ENCODE measurements at regions not wholly inside any gene's neighbourhood (a gene's known extent, or its start where the extent isn't known, plus 50 kb on each side); places are given as distances from the start of the nearest gene placed in this dataset.

DNA sequence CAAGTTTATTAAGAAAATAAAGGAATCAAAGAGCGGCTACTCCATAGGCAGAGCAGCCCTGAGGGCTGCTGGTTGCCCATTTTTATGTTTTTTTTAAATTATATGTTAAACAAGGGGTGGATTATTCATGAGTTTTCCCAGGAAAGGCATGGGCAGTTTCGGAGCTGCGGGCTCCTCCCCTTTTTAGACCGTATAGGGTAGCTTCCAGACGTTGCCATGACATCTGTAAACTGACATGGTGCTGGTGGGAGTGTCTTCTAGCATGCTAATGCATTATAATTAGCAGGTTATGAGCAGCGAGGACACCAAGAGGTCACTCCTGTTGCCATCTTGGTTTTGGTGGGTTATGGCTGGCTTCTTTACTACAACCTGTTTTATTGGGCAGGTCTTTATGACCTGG is 301.8 kb downstream of the TFAP2C start:
- Mint-ChIP-seq H3K27ac (no peak overlapping the region), H3K36me3 (peaks cover 0 to 10% of the 10 kb centered on the region in 2 donors), H3K9me3 (no peaks in the 10 kb centered on the region)
- ATAC-seq (no peak), DNase-seq (ENCODE audit: low spot score in 2 of 2) (no peak)

DNA sequence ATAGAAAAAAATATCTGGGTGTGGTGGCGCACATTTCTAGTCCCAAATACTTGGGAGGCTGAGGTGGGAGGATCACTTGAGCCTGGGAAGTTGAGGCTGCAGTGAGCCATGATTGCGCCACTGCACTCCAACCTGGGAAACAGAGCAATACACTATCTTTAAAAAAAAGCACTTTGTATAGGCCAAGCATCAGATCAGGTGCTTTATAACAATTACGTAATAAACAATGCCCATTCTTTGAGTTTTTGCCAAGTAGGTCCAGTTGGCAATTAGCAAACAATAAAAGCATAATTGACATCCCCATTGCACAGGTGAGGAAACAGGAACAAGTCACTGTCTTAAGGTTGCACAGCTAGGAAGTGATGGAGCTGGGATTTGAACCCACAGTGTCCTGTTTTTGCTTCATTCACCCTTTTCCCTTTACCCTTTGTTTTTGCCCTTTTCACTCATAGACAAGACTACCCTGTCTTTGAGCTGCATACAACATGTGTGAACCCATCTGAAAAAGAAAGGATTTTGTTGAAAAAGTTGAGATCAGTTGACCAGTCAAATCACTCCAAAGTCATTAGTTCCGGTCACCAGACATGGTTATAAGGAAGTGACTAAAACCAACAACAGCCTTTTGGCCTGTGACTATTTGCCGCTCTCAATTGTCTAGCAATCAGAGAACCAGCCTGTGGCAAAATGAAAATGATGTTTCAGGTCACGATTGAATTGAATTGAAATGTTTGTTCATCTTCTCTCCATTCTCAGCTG is 303.6 kb downstream of the TFAP2C start:
- Mint-ChIP-seq H3K27ac (no peak overlapping the region), H3K9me3 (no peaks in the 10 kb centered on the region), H3K36me3 (peaks cover 0 to 7% of the 10 kb centered on the region in 2 donors)
- ATAC-seq (no peak), DNase-seq (ENCODE audit: low spot score in 2 of 2) (no peak)

DNA sequence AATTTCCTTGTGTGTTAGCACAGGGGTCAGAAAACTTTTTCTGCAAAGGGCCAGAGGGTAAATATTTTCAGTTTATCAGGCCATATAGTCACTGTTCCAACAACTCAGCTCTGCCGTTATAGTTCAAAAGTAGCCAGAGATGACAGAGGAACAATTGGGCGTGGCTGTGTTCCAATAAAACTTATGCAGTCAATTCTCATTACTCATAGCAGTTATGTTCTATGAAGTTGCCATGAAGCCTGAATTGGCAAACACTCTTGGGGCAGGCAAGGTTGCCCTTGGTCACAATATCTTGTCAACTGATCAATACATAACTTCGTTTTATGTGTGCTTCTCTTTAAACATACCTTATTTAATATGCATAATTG is 304.2 kb downstream of the TFAP2C start:
- Mint-ChIP-seq H3K36me3 (peaks cover 0 to 5% of the 10 kb centered on the region in 2 donors), H3K27ac (no peak overlapping the region), H3K9me3 (no peaks in the 10 kb centered on the region)
- DNase-seq (ENCODE audit: low spot score in 2 of 2) (no peak), ATAC-seq (no peak)

DNA sequence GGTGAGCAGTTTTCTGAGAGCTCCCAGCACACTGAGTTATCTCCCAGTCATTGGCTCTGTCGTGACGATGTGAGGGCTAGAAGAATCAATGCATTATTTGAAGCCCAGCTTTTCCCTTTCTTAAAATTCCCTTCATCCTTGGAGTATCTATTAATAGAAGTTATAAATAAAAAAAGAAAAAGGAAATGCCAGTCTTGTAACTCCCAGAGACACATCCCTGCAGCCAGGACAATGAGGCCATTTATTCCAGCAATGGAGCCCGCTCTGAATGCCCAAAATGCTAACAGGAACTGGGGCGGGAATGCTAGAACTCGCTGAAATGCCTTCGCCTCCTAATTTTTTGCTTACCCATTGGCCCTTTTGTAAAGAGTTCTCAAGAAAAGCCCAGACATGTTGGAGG is 305.8 kb downstream of the TFAP2C start:
- no peaks in the 10 kb centered on the region for H3K9me3 Mint-ChIP-seq
- H3K27ac Mint-ChIP-seq: no peak overlapping the region
- DNase-seq (ENCODE audit: low spot score in 2 of 2) (no peak), ATAC-seq (no peak)
- peaks cover 0 to under 1% of the 10 kb centered on the region in 2 donors for H3K36me3 Mint-ChIP-seq

DNA sequence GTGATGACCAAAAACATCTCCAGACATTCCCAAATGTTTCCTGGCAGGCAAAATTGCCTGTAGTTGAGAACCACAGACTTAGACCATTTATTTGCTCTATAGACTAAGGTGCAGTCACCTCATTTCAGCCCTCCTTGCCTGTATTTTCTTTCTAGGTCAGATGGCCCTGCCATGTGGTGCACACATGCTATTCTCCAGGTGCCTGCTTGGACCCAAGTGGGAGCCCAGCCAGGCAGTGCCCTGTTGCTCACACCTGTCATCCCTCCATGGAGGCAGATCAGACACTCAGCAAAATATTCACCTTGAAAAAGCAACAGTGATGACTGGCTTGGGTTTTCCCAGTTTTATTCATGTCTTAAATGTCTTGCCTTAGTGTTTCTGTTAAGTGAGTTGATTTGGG is 311.4 kb downstream of the TFAP2C start:
- Mint-ChIP-seq H3K9me3 (no peaks in the 10 kb centered on the region), H3K36me3 (no peaks in the 10 kb centered on the region), H3K27ac (no peak overlapping the region)
- no peak for ATAC-seq
- no peak for DNase-seq (ENCODE audit: low spot score in 2 of 2)

DNA sequence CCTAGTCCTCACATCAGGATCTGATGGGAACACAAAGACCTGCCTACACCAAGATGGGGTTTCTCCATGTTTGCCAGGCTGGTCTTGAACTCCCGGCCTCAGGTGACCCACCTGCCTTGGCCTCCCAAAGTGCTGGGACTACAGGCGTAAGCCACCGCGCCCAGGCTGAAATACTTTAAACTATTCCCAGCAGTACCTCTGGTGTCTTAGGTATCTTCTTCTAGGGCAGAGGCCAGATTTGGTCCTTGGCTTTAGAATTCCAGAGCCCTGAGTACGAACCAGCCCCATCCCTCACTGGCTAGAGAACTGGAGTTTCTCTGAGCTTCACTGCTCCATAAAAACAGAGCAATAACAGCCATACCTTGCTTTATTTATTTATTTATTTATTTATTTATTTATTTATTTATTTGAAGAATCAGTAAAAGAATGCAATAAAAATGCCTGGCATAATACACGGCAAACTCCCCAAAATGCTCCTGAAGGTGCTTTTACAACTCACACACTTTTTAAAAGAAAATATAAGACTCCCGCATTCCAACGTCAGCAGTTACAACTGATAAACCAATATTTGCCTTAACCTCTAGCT is 312.1 kb downstream of the TFAP2C start:
- no peak for DNase-seq (ENCODE audit: low spot score in 2 of 2)
- no peaks in the 10 kb centered on the region for H3K9me3 Mint-ChIP-seq
- H3K36me3 Mint-ChIP-seq: no peaks in the 10 kb centered on the region
- H3K27ac Mint-ChIP-seq: no peak overlapping the region
- no peak for ATAC-seq

DNA sequence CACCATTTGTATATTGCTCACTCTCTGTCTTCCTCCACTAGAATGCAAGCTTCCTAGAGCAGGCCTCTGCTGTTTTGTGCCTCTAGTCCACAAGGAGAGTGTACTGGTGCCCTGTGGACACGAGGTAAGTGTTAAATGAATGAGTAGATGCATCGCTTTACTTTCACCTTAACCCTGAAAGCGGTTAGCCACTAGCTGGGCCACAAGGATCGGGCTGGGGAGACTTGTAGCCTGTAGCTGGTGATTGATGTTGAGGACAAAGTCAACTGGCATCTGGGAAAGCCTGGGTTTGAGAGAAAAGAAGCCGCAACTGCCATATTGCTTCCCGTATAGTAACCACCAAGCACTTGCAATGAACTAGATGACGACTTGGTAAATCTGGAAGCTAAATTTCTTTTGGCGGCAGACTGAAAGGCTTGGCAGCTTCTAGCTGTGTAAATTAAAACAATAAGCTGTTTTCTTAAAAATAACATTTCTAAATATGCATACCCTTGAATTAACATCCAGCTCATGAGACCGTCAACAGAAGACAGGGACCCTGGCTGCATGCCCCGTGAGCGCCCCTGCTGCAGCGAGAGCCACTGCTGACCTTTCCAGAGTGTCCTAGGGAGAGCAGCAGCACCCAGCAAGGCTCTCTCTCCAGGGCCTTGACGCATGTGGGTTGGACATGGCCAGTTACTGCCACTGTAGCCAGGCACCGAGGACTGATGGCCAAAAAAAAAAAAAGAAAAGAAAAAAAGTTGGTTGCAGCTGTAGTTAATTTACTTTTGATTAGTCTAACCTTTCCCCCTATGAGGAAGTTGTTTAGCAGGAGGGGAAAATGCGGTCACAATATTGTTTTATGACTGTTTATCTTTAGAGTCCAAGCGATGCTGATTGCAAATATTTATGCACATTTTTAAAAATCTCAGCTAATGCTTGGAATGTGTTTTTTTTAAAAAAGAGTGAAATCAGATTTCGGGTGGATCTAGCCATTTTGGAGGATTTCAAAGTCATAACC is 315.1 kb downstream of the TFAP2C start:
- Mint-ChIP-seq H3K9me3 (no peaks in the 10 kb centered on the region), H3K36me3 (no peaks in the 10 kb centered on the region), H3K27ac (no peak overlapping the region)
- DNase-seq (ENCODE audit: low spot score in 2 of 2) (no peak), ATAC-seq (no peak)

DNA sequence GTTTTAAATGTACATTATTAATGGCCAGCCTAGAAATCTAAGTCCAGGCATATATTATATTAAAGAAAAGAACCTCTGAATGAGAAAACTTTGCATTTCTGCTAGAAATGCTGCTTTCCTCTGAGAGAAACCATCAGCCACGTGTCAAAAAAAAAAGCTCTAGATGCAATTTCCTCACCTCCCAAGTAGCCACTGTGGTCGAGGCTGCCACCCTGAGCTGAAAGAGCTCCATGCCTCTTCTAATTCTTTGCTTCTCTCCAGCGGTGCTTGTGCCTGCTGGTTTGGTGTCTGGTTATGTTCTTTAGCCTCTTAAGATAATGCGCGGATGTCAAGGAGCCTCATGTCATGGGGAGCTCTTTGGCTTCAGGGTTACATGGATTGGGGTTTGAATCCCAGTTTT is 316.0 kb downstream of the TFAP2C start:
- Mint-ChIP-seq H3K9me3 (no peaks in the 10 kb centered on the region), H3K27ac (no peak overlapping the region), H3K36me3 (no peaks in the 10 kb centered on the region)
- ATAC-seq: no peak
- DNase-seq (ENCODE audit: low spot score in 2 of 2): no peak

DNA sequence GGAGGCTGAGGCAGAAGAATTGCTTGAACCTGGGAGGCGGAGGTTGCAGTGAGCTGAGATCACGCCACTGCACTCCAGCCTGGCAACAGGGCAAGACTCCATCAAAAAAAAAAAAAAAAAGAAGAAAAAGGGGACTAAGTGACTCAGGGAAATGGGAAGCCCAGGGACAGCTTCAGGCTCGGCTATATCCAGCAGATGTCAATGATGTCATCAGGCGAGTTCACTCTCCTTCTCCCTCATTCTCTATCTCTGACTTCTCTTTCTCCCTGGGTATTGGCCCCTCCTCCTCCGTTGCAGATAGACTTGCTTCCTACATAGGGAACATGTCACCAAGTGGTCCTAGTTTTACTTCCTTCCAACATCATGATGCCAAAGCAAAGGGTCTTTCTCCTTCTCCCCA is 316.8 kb downstream of the TFAP2C start:
- no peak for ATAC-seq
- Mint-ChIP-seq H3K27ac (no peak overlapping the region), H3K36me3 (no peaks in the 10 kb centered on the region), H3K9me3 (no peaks in the 10 kb centered on the region)
- no peak for DNase-seq (ENCODE audit: low spot score in 2 of 2)

DNA sequence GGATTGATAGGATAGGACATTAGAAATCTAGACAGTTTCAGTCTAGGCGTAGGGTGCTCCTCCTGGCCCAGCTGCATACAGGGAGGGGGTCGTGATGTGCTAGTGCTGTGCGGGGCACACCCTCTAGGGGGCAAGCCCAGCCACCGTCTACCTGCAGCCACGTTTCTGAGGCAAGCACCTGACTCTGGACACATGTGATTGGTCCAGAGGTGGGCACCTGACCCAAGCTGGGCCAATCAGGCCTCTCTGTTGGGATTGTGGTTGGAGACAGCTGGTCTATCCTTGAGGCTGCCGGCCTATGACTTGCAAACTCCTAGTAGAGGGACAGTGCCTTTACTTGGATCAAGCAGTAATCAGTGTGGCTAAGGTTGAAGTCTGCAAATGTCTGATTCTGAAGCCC is 317.1 kb downstream of the BMP7 start:
- ATAC-seq: no peak
- Mint-ChIP-seq H3K27ac (no peak overlapping the region), H3K36me3 (no peaks in the 10 kb centered on the region), H3K9me3 (no peaks in the 10 kb centered on the region)
- DNase-seq (ENCODE audit: low spot score in 2 of 2): no peak

DNA sequence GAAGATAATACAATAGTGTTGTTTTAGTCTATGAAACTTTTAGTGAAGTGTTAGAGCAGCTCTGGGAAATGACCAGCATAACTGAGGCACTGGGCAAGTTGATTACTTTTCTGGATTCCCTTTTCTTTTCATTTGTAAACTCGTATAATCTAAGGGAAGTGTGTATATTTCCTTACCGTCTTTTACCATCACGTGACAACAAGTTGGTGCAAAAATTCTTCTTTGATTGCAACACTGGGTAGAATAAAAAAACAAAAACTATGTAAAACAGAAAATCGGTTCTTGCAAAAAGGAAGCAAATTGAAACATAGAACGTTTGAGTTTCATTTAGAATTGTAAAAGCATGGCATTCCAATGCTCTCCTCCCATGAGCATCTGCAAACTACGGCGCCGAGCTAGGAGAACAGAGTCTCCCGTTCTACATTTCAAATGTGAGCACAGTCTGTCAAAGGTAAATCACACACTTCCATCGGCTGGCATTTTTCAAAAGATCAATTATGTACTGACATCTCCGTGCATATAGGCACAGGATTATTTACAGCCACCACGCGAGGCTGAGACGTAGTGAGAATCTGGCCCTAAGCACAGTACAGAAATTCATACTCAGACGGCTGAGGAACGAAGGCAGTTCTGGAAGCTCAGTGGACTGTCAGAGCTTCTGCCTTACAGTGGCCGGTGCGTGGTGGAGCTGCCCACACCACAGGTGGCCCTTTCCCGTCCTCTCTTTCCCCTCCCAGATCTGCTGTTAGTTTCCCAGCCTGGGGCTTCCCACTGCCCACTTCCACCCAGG is 314.0 kb downstream of the BMP7 start:
- DNase-seq (ENCODE audit: low spot score in 2 of 2): no peak
- H3K36me3 Mint-ChIP-seq: no peaks in the 10 kb centered on the region
- ATAC-seq: no peak
- no peaks in the 10 kb centered on the region for H3K9me3 Mint-ChIP-seq
- H3K27ac Mint-ChIP-seq: no peak overlapping the region

DNA sequence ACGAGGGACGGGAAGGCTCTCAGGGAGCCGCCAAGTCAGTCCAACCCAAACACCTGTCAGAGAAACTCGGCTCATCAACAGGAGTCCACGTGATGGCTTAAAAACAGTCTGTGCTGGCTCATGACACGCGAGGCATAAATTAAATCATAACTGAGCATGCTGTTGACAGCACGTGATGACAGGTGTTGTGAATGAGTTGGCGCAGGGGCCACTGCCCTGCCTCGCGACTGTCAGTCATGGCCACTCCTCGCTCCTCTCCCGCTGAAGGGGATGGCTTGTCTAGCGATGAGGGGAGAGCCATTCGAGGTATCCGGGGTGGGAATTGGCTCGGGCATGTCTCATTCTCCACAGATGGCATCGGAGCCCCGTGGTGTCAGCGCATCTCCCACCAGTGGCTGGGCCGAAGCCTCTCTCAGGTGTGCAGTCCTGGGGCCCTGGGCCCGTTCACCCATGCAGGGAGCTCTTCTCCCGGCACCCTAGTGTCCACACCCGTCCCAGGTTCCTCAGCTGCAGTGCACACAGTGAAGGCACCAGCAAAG is 313.3 kb downstream of the BMP7 start:
- ATAC-seq: no peak
- Mint-ChIP-seq H3K9me3 (no peaks in the 10 kb centered on the region), H3K36me3 (no peaks in the 10 kb centered on the region), H3K27ac (no peak overlapping the region)
- no peak for DNase-seq (ENCODE audit: low spot score in 2 of 2)

DNA sequence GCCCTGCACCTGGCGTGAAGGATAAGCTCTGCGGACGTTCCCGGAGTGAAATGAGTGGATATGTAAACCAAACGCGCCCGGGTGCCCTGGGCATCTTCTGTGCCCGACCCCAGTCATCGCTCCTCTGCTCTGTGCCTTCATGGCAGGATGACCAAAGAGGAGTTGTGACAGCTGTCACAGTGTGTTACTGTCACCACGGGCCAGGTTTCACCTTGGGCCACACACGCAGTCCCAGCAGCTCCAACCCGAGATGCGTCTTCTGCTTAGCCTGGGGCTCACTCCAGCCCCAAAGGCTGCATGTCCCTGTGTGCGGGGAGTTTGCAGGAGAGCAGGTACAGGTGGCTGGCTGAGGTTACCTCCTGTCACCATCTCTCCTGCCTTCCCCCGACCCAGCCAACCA is 311.6 kb downstream of the BMP7 start:
- no peak overlapping the region for H3K27ac Mint-ChIP-seq
- DNase-seq (ENCODE audit: low spot score in 2 of 2): no peak
- no peaks in the 10 kb centered on the region for H3K9me3 Mint-ChIP-seq
- no peak for ATAC-seq
- H3K36me3 Mint-ChIP-seq: peaks cover 0 to 7% of the 10 kb centered on the region in 2 donors

DNA sequence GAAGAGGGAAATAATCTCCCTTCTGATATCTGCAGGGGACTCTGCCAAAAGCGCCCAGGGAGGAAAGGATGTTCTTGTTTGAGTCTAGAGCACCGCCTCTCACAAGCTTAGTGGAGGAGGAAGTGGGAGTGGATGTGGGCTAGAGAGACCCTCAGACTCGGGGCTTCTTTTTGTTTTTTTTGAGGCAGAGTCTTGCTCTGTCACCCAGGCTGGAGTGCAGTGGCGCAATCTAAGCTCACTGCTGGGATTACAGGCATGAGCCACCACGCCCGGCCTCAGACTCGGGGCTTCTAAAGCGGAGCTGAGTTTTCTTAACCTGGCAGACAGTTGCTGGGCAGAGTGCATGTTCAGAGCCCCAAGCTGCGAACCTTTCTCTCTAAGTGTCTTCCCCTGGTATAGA is 310.8 kb downstream of the BMP7 start:
- no peaks in the 10 kb centered on the region for H3K9me3 Mint-ChIP-seq
- DNase-seq (ENCODE audit: low spot score in 2 of 2): no peak
- no peak overlapping the region for H3K27ac Mint-ChIP-seq
- H3K36me3 Mint-ChIP-seq: peaks cover 0 to 7% of the 10 kb centered on the region in 2 donors
- no peak for ATAC-seq

DNA sequence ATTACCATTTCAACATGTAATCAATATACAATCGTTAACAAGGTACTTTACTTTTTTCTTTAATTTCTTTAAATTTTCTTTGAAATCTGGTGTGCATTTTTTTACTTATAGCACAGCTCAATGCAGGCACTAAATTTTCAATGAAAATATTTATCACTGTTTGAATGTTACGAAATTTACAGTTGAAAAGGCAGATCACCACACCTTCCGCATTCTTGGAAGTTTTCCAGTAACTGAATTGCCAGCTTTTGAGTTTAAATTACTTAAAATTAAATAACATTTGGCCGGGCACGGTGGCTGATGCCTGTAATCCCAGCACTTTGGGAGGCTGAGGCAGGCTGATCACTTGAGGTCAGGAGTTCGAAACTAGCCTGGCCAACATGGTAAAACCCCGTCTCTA is 309.9 kb downstream of the BMP7 start:
- DNase-seq (ENCODE audit: low spot score in 2 of 2) (no peak), ATAC-seq (no peak)
- Mint-ChIP-seq H3K27ac (no peak overlapping the region), H3K9me3 (no peaks in the 10 kb centered on the region), H3K36me3 (peaks cover 0 to 7% of the 10 kb centered on the region in 2 donors)

DNA sequence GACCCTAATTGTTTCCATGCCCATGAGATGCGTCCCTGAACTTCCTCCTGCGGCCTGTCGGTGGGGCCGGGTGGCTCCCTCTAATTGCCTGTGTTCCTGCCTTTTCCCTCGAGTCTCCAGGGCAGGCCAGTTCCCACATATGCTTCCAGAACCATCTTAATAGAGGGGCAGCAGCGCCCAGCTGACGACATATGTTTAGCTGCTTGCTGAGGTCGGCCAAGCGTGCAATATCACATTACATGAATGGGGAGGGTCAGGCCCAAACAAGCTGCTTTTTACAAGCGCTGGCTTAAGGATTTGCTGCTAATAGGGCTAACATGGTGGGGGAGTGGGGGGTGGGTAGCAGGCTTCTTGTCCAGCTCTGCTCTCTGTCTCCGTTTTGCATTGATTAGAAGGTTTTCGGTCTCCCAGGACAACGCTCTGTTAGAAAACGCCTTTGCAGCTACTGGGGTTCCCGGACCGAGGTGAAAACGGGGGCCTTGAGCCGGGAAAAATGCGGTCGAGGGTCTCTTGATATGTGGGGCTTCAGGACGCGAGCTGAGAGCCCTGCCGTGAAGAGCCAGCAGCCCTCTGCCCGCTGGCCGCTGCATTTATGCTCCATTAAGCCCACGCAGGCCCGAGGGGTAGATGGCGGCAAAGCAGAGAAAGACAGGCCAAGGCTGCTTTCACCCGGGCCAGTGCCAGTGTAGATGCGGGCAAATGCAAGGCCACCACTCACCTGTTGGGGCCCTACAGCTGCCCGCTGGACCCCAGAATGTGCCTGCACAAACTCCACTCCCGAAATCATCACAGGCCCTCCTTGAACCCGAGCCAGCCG is 308.5 kb downstream of the BMP7 start:
- H3K27ac Mint-ChIP-seq: no peak overlapping the region
- ATAC-seq: no peak

More for the DNA sequence above, 308.5 kb downstream of the BMP7 start:
- no peak for DNase-seq (ENCODE audit: low spot score in 2 of 2)
- Mint-ChIP-seq H3K36me3 (peaks cover 0 to 7% of the 10 kb centered on the region in 2 donors), H3K9me3 (no peaks in the 10 kb centered on the region)
